Uterus (tissue), 2 donors: ENCODE measurements at regions not wholly inside any gene's neighbourhood (a gene's known extent, or its start where the extent isn't known, plus 50 kb on each side); places are given as distances from the start of the nearest gene placed in this dataset.

Source experiments
- POLR2A ChIP-seq, 2 donors: fragments of 450-650 bp; IDR thresholded peaks; one replicate each; pipeline ENCODE4 v1.6.1; 2016; ENCODE audit warnings: antibody characterized with exemption in 2 of 2, mild to moderate bottlenecking in 1 of 2, moderate library complexity in 1 of 2
- TF ChIP-seq, protein P1 (sequence below), 4 experiments: fragments of 200-600 bp in 2 of 4; fragments of 450-650 bp in 2 of 4; sonication (generic) in 2 of 4; IDR thresholded peaks; one replicate each; pipeline ENCODE4 v1.5.1; 2016 to 2019; ENCODE audit warnings: antibody characterized with exemption in 4 of 4, mild to moderate bottlenecking in 2 of 4, moderate library complexity in 1 of 4

DNA sequence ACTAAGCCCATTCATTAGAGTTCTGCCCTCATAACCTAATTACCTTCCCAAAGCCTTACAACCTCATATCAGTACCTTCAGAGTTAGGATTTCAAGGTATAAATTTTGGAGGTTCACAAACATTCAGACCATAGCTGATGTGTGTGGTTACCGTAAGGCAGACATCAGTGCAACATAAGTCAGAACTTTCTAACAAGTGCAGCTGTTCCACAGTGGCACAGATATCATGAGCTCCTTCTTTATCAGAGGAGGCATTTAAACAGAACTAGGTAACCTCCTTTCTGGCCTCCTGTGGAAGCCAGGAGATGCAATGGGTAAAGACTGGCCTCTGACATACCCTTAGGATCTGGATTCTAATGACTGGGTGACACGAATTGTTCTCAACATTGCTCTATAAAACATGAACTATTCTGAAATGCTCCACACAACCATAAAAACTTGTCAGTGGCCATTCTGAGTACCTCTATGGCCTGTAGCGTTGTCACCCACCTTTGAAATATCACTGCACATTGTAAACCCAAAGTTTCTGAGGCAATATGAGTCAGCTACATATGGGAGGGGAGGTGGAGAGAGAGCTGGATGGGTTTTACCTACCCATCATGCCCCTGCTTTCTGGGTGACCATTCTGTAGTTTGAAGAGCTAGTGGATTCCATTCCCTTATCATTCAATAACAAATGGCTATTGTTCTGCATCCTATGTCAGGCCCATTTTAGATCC lies 546.0 kb upstream of the TBL1XR1 start:
- TF ChIP-seq, protein P1, sequence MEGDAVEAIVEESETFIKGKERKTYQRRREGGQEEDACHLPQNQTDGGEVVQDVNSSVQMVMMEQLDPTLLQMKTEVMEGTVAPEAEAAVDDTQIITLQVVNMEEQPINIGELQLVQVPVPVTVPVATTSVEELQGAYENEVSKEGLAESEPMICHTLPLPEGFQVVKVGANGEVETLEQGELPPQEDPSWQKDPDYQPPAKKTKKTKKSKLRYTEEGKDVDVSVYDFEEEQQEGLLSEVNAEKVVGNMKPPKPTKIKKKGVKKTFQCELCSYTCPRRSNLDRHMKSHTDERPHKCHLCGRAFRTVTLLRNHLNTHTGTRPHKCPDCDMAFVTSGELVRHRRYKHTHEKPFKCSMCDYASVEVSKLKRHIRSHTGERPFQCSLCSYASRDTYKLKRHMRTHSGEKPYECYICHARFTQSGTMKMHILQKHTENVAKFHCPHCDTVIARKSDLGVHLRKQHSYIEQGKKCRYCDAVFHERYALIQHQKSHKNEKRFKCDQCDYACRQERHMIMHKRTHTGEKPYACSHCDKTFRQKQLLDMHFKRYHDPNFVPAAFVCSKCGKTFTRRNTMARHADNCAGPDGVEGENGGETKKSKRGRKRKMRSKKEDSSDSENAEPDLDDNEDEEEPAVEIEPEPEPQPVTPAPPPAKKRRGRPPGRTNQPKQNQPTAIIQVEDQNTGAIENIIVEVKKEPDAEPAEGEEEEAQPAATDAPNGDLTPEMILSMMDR (IDR thresholded peaks at IDR 0.05): no peak
- no peak for TF ChIP-seq POLR2A (IDR thresholded peaks at IDR 0.05)
